H1 (cell line): ENCODE measurements at regions not wholly inside any gene's neighbourhood (a gene's known extent, or its start where the extent isn't known, plus 50 kb on each side); places are given as distances from the start of the nearest gene placed in this dataset.

Source experiments
- CTCF ChIA-PET: fragments of 300-600 bp; sonication (Branson Sonifier 250); formaldehyde crosslinking; loops from one replicate; lab custom pipeline; 2021; ENCODE audit not compliant: partially characterized antibody; lab: Charles Lee
- POLR2A ChIA-PET: fragments of 300-600 bp; sonication (Branson Sonifier 250); formaldehyde crosslinking; loops from one replicate; lab custom pipeline; 2021; ENCODE audit warnings: inconsistent platforms; ENCODE audit not compliant: partially characterized antibody; lab: Charles Lee
- DNase-seq, 2 experiments: peaks; one replicate each; pipeline versions ENCODE4 v3.0.0 to v3.0.0-alpha.2; 2010 to 2022; ENCODE audit warnings: low spot score in 2 of 2, low read depth in 1 of 2, mixed read lengths in 1 of 2
- FAIRE-seq: peaks from 2 replicates; lab custom pipeline; 2011; peaks lifted over from hg19 to GRCh38; lab: Jason Lieb, UNC
- H2AFZ ChIP-seq: 2 replicates; pipeline ENCODE4 v1.8.1; 2012; ENCODE audit warnings: low read length, inconsistent platforms
- H2AK5ac ChIP-seq: 2 replicates; pipeline ENCODE4 v1.6.1; 2013; ENCODE audit warnings: low read depth, low read length
- H2BK120ac ChIP-seq: replicated peaks from 2 replicates; pipeline ENCODE3; 2013; ENCODE audit warnings: low read depth, low read length, inconsistent platforms
- H2BK12ac ChIP-seq: 2 replicates; pipeline ENCODE4 v1.6.1; 2013; ENCODE audit warnings: low read depth, low read length
- H2BK15ac ChIP-seq: 2 replicates; pipeline ENCODE4 v1.6.1; 2013; ENCODE audit warnings: low read length
- H2BK20ac ChIP-seq: 2 replicates; pipeline ENCODE4 v1.6.1; 2013; ENCODE audit warnings: low read length
- H2BK5ac ChIP-seq: 2 replicates; pipeline ENCODE4 v1.6.1; 2013; ENCODE audit warnings: low read depth, low read length
- H3K14ac ChIP-seq: 2 replicates; pipeline ENCODE4 v1.6.1; 2013; ENCODE audit warnings: inconsistent platforms; ENCODE audit not compliant: insufficient read length
- H3K18ac ChIP-seq: 2 replicates; pipeline ENCODE4 v1.6.1; 2013; ENCODE audit warnings: low read length; ENCODE audit errors: extremely low read depth
- H3K23ac ChIP-seq: 2 replicates; pipeline ENCODE4 v1.6.1; 2013; ENCODE audit warnings: inconsistent platforms; ENCODE audit not compliant: insufficient read length
- H3K23me2 ChIP-seq: 2 replicates; pipeline ENCODE4 v1.6.1; 2013; ENCODE audit warnings: low read depth, low read length
- H3K27ac ChIP-seq: 2 replicates; pipeline ENCODE4 v1.6.1; 2011; ENCODE audit warnings: low read depth, low read length, inconsistent platforms
- H3K27me3 ChIP-seq, 4 experiments: replicated peaks in 1 of 4; 1 replicate in 1 of 4; 2 replicates in 3 of 4; pipeline versions ENCODE4 v1.6.1 to v1.8.1; 2011 to 2013; ENCODE audit warnings: low read length in 3 of 4, mild to moderate bottlenecking in 3 of 4, inconsistent platforms in 2 of 4, mixed read lengths in 2 of 4, moderate library complexity in 1 of 4; ENCODE audit not compliant: control insufficient read depth in 3 of 4, insufficient read depth in 3 of 4; ENCODE audit errors: extremely low read depth in 1 of 4
- H3K36me3 ChIP-seq, 4 experiments: 2 replicates each; pipeline versions ENCODE4 v1.6.1 to v1.8.1; 2011 to 2013; ENCODE audit warnings: mild to moderate bottlenecking in 4 of 4, low read length in 3 of 4, moderate library complexity in 2 of 4, control low read depth in 1 of 4, inconsistent platforms in 1 of 4; ENCODE audit not compliant: insufficient read depth in 4 of 4, control insufficient read depth in 2 of 4
- H3K4ac ChIP-seq: replicated peaks from 2 replicates; pipeline ENCODE3; 2013; ENCODE audit warnings: low read length, low read depth, mixed read lengths, inconsistent platforms; ENCODE audit not compliant: insufficient read length
- H3K4me1 ChIP-seq, 4 experiments: replicated peaks in 1 of 4; 1 replicate in 1 of 4; 2 replicates in 3 of 4; pipeline versions ENCODE4 v1.6.1 to v1.8.1; 2011 to 2013; ENCODE audit warnings: low read length in 3 of 4, inconsistent platforms in 2 of 4, mixed read lengths in 1 of 4; ENCODE audit not compliant: insufficient read depth in 4 of 4, control insufficient read depth in 3 of 4
- H3K4me2 ChIP-seq, 2 experiments: 2 replicates each; pipeline versions ENCODE4 v1.6.1 to v1.8.1; 2011 to 2013; ENCODE audit warnings: low read depth in 2 of 2, low read length in 2 of 2, control low read depth in 1 of 2, inconsistent platforms in 1 of 2, mild to moderate bottlenecking in 1 of 2; ENCODE audit not compliant: insufficient read depth in 1 of 2
- H3K4me3 ChIP-seq, 4 experiments: fragments of 200-600, 300-600 bp in 1 of 4; sonication (generic), shearing (Covaris generic), sonication (Bioruptor Twin) in 1 of 4; 2 replicates each; pipeline versions ENCODE4 v1.5.1 to v1.8.1; 2011 to 2016; ENCODE audit warnings: low read length in 4 of 4, low read depth in 3 of 4, control low read depth in 2 of 4, inconsistent platforms in 2 of 4, mild to moderate bottlenecking in 2 of 4, mixed read lengths in 1 of 4, moderate library complexity in 1 of 4; ENCODE audit not compliant: insufficient read depth in 2 of 4; ENCODE audit errors: extremely low read depth in 1 of 4
- H3K56ac ChIP-seq: replicated peaks from 2 replicates; pipeline ENCODE3; 2013; ENCODE audit warnings: low read depth, mild to moderate bottlenecking, mixed read lengths, low read length, inconsistent platforms; ENCODE audit not compliant: insufficient read length
- H3K79me1 ChIP-seq: 2 replicates; pipeline ENCODE4 v1.6.1; 2013; ENCODE audit warnings: low read depth, low read length, control low read depth
- H3K79me2 ChIP-seq, 2 experiments: 2 replicates each; pipeline versions ENCODE4 v1.6.1 to v1.8.1; 2012 to 2013; ENCODE audit warnings: low read length in 2 of 2, mild to moderate bottlenecking in 2 of 2, inconsistent platforms in 1 of 2; ENCODE audit not compliant: insufficient read depth in 2 of 2, control insufficient read depth in 1 of 2
- H3K9ac ChIP-seq, 4 experiments: replicated peaks in 1 of 4; 1 replicate in 1 of 4; 2 replicates in 3 of 4; pipeline versions ENCODE4 v1.6.1 to v1.8.1; 2011 to 2013; ENCODE audit warnings: low read depth in 3 of 4, low read length in 3 of 4, control low read depth in 2 of 4, mild to moderate bottlenecking in 2 of 4, moderate library complexity in 2 of 4, inconsistent platforms in 1 of 4; ENCODE audit errors: extremely low read depth in 1 of 4
- H3K9me3 ChIP-seq, 2 experiments: 2 replicates each; pipeline versions ENCODE4 v1.6.1 to v1.8.1; 2012 to 2013; ENCODE audit warnings: mild to moderate bottlenecking in 2 of 2, moderate library complexity in 2 of 2, control low read depth in 1 of 2, inconsistent platforms in 1 of 2, low read depth in 1 of 2, low read length in 1 of 2, mixed read lengths in 1 of 2; ENCODE audit not compliant: insufficient read depth in 2 of 2
- H4K20me1 ChIP-seq, 2 experiments: replicated peaks in 1 of 2; 2 replicates each; pipeline versions ENCODE3 to v1.8.1; 2011 to 2013; ENCODE audit warnings: inconsistent platforms in 2 of 2, low read length in 2 of 2, mild to moderate bottlenecking in 1 of 2; ENCODE audit not compliant: insufficient read depth in 2 of 2, control insufficient read depth in 1 of 2
- H4K5ac ChIP-seq: 2 replicates; pipeline ENCODE4 v1.6.1; 2013; ENCODE audit warnings: low read length, low read depth, mixed read lengths, inconsistent platforms; ENCODE audit not compliant: insufficient read length
- H4K8ac ChIP-seq: 2 replicates; pipeline ENCODE4 v1.8.0; 2013; ENCODE audit warnings: mild to moderate bottlenecking, moderate library complexity, low read length, inconsistent platforms; ENCODE audit not compliant: insufficient read depth; ENCODE audit errors: extremely low read depth
- H4K91ac ChIP-seq: replicated peaks from 2 replicates; pipeline ENCODE3; 2013; ENCODE audit warnings: low read length, mixed read lengths, inconsistent platforms; ENCODE audit not compliant: insufficient read length
- ATF3 ChIP-seq: IDR thresholded peaks from 2 replicates; pipeline ENCODE4 v1.6.1; 2011; ENCODE audit warnings: low read depth, mild to moderate bottlenecking, low read length; ENCODE audit not compliant: insufficient read depth
- BACH1 ChIP-seq: IDR thresholded peaks from 2 replicates; pipeline ENCODE4 v1.6.1; 2012; ENCODE audit warnings: low read length, improper control_type of control experiment
- BCL11A ChIP-seq, 2 experiments: IDR thresholded peaks; one replicate each; pipeline ENCODE4 v1.6.1; 2011; ENCODE audit warnings: low read depth in 2 of 2, low read length in 2 of 2, mild to moderate bottlenecking in 2 of 2
- BRCA1 ChIP-seq: IDR thresholded peaks from 2 replicates; pipeline ENCODE4 v1.6.1; 2012; ENCODE audit warnings: low read depth, low read length, improper control_type of control experiment
- CEBPB ChIP-seq: IDR thresholded peaks from 2 replicates; pipeline ENCODE4 v1.6.1; 2012; ENCODE audit warnings: low read depth, low read length
- GABPA ChIP-seq: IDR thresholded peaks from 2 replicates; pipeline ENCODE4 v1.6.1; 2011; ENCODE audit warnings: mild to moderate bottlenecking, low read length, moderate library complexity, borderline replicate concordance; ENCODE audit not compliant: insufficient read depth
- KDM1A ChIP-seq: fragments of 200-600, 300-600 bp; sonication (generic); IDR thresholded peaks from 2 replicates; pipeline ENCODE4 v1.7.1; 2016; ENCODE audit warnings: mild to moderate bottlenecking, low read length, borderline replicate concordance
- NRF1 ChIP-seq: IDR thresholded peaks from 2 replicates; pipeline ENCODE4 v1.6.1; 2011; ENCODE audit warnings: mild to moderate bottlenecking, low read depth, low read length, improper control_type of control experiment
- POLR2AphosphoS5 ChIP-seq: IDR thresholded peaks from 2 replicates; pipeline ENCODE4 v1.6.1; 2011; ENCODE audit warnings: low read depth, low read length
- SP4 ChIP-seq: IDR thresholded peaks from 2 replicates; pipeline ENCODE4 v1.6.1; 2012; ENCODE audit warnings: low read length, inconsistent platforms
- TEAD4 ChIP-seq: IDR thresholded peaks from 2 replicates; pipeline ENCODE4 v1.6.1; 2012; ENCODE audit warnings: low read depth, low read length, inconsistent platforms, mixed read lengths
- USF2 ChIP-seq: IDR thresholded peaks from 2 replicates; pipeline ENCODE4 v1.6.1; 2011; ENCODE audit warnings: low read length, improper control_type of control experiment
- WGBS, 2 experiments: shearing (Covaris generic) in 1 of 2; methylation state at CpG; one replicate each; pipeline versions ENCODE4 v1.1.6 to v1.1.7; 2013 to 2015; ENCODE audit warnings: low lambda C conversion rate in 2 of 2, mixed read lengths in 2 of 2, inconsistent platforms in 1 of 2, low coverage in 1 of 2, missing lambda C conversion rate in 1 of 2; ENCODE audit not compliant: insufficient replicate concordance in 2 of 2, insufficient coverage in 1 of 2, insufficient read length in 1 of 2; ENCODE audit errors: extremely low coverage in 1 of 2, missing lambda C conversion rate in 1 of 2; 5-methylcytosine and 5-hydroxymethylcytosine counted together

GRCh38 chr17:12407495-12408252 is 258.0 kb upstream of the MYOCD start:
- Histone ChIP-seq H2AFZ (no peak overlapping the region), H2BK15ac (no peak overlapping the region), H3K4ac (no peak overlapping the region), H3K14ac (no peak overlapping the region), H3K23ac (no peak overlapping the region), H3K23me2 (no peaks in the 10 kb centered on the region; the same call in 1 of the 2 replicates), H2BK20ac (no peak overlapping the region), H2BK120ac (no peak overlapping the region), H3K27me3 (no peaks in the 10 kb centered on the region), H3K27ac (no peak overlapping the region), H4K91ac (no peak overlapping the region), H3K4me2 (no peak overlapping the region), H3K4me1 (peaks cover 0 to 3% (median 0%) of the 10 kb centered on the region in 4 experiments; a peak in 3 of 7 replicates), H3K9me3 (no peaks in the 10 kb centered on the region), H3K56ac (no peak overlapping the region), H3K79me2 (no peaks in the 10 kb centered on the region), H3K18ac (no peak overlapping the region), H4K8ac (no peak overlapping the region), H3K36me3 (no peaks in the 10 kb centered on the region), H3K9ac (no peak overlapping the region), H3K4me3 (no peak overlapping the region), H2BK12ac (no peak overlapping the region), H4K5ac (no peak overlapping the region), H2BK5ac (no peak overlapping the region), H3K79me1 (no peaks in the 10 kb centered on the region), H4K20me1 (peaks cover 0 to 2% of the 10 kb centered on the region in 2 experiments), H2AK5ac (no peak overlapping the region)
- CTCF ChIA-PET = interaction anchor here (1.0 to 2.6 kb wide), 3 partner anchors 12 to 138 kb away, joined by 3 to 11 read pairs (median 3); no protein-coding TSS in a partner anchor
- DNase-seq = no peak
- POLR2A ChIA-PET = no interaction called here
- WGBS, 2 experiments = 64% methylated on average over 5 of the region's 5 CpGs; no CpG with 5 or more reads in 1 of the 2 experiments
- FAIRE-seq = no peak
- no peak for TF ChIP-seq TEAD4
- TF ChIP-seq KDM1A = no peak
- TF ChIP-seq GABPA = no peak
- no peak for TF ChIP-seq CEBPB
- no peak for TF ChIP-seq BCL11A (IDR thresholded peaks at IDR 0.05; ENCODE audit: low read depth in 2 of 2, low read length in 2 of 2)
- TF ChIP-seq ATF3 = no peak
- TF ChIP-seq BACH1 = no peak
- TF ChIP-seq NRF1 = no peak
- no peak for TF ChIP-seq BRCA1
- no peak for TF ChIP-seq SP4
- TF ChIP-seq USF2 = no peak
- no peak for TF ChIP-seq POLR2AphosphoS5
